ENCODE measurements at regions not wholly inside any gene's neighbourhood (a gene's known extent, or its start where the extent isn't known, plus 50 kb on each side); places are given as distances from the start of the nearest gene placed in this dataset.
"Not testable (repeated sequence)": the region's sequence is repeated elsewhere in the genome, so short reads cannot be mapped to it uniquely, and the experiment has no call there.

- no peak for DNase-seq (ENCODE audit: low read depth, low spot score)
- in situ Hi-C loops (cut with HindIII; ENCODE audit: low pct_unique_long_range_greater_than_20kb, low sequenced_read_pairs), result no loop called here
These were observed 453.1 kb upstream of the MEF2C start for GRCh38 chr5:89336111-89336510.

DNA sequence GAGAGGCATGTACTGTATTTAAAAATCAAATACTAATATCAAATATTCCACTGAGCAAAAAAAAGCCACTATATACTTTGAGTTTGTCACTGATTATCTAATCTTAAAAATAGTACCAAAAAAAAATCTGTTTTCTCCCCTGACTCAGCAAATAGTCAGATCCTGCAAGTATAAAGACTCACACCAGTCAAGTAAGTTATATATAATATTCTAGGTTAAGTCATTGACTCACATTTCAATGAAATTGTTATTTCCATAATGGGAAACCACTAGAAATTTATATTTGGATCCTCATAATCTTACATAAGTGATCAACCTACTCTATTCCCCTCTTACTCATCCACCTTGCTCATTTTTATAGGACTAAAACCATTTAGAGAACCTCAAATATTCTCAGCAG lies 447.2 kb upstream of the MEF2C start:
- DNase-seq (ENCODE audit: low read depth, low spot score), result no peak
- in situ Hi-C loops (cut with HindIII; ENCODE audit: low pct_unique_long_range_greater_than_20kb, low sequenced_read_pairs), result no loop called here

- no peak for DNase-seq (ENCODE audit: low read depth, low spot score)
- in situ Hi-C loops (cut with HindIII; ENCODE audit: low pct_unique_long_range_greater_than_20kb, low sequenced_read_pairs), result no loop called here
These were observed 444.6 kb upstream of the MEF2C start for GRCh38 chr5:89327608-89328007.

- no peak for DNase-seq (ENCODE audit: low read depth, low spot score)
- in situ Hi-C loops (cut with HindIII; ENCODE audit: low pct_unique_long_range_greater_than_20kb, low sequenced_read_pairs), result no loop called here
These were observed 442.0 kb upstream of the MEF2C start for GRCh38 chr5:89324990-89325389.

GRCh38 chr5:89320421-89321277 lies 437.7 kb upstream of the MEF2C start:
- in situ Hi-C loops (cut with HindIII; ENCODE audit: low pct_unique_long_range_greater_than_20kb, low sequenced_read_pairs), result no loop called here
- DNase-seq (ENCODE audit: low read depth, low spot score), result no peak

DNA sequence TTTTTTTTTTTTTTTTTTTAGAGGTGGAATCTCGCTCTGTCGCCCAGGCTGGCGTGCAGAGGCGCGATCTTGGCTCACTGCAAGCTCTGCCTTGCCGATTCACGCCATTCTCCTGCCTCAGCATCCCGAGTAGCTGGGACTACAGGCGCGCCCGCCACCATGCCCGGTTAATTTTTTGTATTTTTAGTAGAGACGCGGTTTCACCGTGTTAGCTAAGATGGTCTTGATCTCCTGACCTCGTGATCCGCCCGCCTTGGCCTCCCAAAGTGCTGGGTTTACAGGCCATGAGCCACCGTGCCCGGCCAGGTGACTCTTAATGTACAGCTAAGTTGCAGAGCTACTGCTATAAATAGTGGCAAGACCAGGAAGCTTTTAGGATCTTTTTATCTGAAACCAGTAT lies 434.9 kb upstream of the MEF2C start:
- in situ Hi-C loops (cut with HindIII; ENCODE audit: low pct_unique_long_range_greater_than_20kb, low sequenced_read_pairs); DNase-seq (ENCODE audit: low read depth, low spot score): not testable (repeated sequence)

DNA sequence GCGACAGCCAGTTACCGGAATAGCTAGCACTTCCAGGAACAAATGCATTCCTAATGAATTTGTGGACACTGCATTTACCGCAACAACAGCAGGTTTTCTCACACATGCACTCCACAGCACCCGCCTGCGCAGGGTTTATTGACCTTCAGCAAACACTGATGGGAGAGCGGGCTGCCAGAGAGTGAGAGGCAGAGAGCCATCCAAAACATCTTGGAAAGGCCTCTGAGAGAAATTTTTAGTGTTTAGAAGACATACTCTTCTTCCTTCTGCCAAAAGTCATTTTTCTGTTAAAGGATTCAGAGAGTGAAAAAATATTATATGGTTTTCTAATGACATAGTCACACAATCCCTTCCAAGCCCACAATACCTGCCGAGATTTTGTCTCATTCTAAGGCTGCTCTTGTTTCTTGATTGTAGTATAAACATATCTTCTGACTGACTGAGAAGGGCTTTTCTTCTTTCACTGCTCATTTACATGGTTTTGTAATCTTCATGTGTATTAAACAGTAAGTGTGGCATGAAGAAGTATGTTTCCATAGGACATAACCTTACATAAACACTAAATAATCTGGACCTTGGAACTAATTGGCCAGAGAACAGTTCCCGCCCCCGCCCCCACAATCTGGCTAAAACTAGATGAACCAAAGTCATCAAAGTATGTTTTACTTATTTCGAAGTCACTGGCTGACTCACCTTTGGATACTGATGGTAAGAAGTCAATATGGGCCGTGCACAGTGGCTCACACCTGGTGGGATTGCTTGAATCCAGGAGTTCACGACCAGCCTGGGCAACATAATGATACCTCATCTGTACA lies 432.5 kb upstream of the MEF2C start:
- in situ Hi-C loops (cut with HindIII; ENCODE audit: low pct_unique_long_range_greater_than_20kb, low sequenced_read_pairs), result no loop called here
- no peak for DNase-seq (ENCODE audit: low read depth, low spot score)

DNA sequence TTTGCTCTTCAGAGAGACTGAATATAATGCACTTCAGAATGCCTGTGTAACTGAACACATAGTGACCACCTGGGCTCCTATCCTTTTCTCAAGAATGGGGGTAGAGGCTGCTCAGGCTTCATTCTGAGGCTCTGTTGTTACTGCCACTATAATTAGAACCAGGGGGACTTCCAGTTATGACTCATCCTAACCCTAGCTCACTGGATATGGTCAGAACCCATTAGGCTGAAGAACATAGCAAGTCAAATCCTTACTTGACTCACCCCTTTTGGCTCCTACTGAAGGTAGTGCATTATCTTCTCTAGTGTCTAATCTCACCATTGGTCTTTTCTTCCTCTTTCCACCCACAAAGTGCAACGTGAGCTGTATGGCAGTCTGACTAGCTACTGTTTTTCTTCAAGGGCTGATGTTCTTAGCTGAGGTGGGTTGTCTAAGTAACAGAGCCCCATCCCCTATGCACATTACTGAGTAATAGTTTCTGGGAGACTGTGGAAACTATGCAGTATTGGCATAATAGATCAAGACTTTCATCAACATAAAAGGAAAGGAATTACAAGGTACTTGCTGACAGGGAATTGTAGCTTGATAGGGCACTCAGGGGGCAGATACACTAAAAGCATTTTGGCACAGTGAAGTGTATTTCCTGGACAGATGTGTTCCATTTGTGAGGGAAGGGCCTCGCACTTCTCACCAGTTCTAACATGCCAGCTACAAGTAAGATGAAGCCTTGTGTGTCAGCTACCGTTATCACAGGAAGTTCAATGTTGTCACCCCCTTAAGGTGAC lies 431.0 kb upstream of the MEF2C start:
- DNase-seq (ENCODE audit: low read depth, low spot score), result no peak
- in situ Hi-C loops (cut with HindIII; ENCODE audit: low pct_unique_long_range_greater_than_20kb, low sequenced_read_pairs), result no loop called here

GRCh38 chr5:89313044-89313443 lies 430.1 kb upstream of the MEF2C start:
- DNase-seq (ENCODE audit: low read depth, low spot score), result no peak
- in situ Hi-C loops (cut with HindIII; ENCODE audit: low pct_unique_long_range_greater_than_20kb, low sequenced_read_pairs), result no loop called here

- DNase-seq (ENCODE audit: low read depth, low spot score), result no peak
- in situ Hi-C loops (cut with HindIII; ENCODE audit: low pct_unique_long_range_greater_than_20kb, low sequenced_read_pairs), result no loop called here
These were observed 426.3 kb upstream of the MEF2C start for GRCh38 chr5:89309268-89309667.

GRCh38 chr5:89308606-89309040 lies 425.6 kb upstream of the MEF2C start:
- in situ Hi-C loops (cut with HindIII; ENCODE audit: low pct_unique_long_range_greater_than_20kb, low sequenced_read_pairs), result no loop called here
- DNase-seq (ENCODE audit: low read depth, low spot score), result no peak

GRCh38 chr5:89307972-89308371 lies 425.0 kb upstream of the MEF2C start:
- in situ Hi-C loops (cut with HindIII; ENCODE audit: low pct_unique_long_range_greater_than_20kb, low sequenced_read_pairs), result no loop called here

GRCh38 chr5:89307141-89307540 lies 424.2 kb upstream of the MEF2C start:
- in situ Hi-C loops (cut with HindIII; ENCODE audit: low pct_unique_long_range_greater_than_20kb, low sequenced_read_pairs); DNase-seq (ENCODE audit: low read depth, low spot score): not testable (repeated sequence)

More at GRCh38 chr5:89307972-89308371, 425.0 kb upstream of the MEF2C start:
- no peak for DNase-seq (ENCODE audit: low read depth, low spot score)

DNA sequence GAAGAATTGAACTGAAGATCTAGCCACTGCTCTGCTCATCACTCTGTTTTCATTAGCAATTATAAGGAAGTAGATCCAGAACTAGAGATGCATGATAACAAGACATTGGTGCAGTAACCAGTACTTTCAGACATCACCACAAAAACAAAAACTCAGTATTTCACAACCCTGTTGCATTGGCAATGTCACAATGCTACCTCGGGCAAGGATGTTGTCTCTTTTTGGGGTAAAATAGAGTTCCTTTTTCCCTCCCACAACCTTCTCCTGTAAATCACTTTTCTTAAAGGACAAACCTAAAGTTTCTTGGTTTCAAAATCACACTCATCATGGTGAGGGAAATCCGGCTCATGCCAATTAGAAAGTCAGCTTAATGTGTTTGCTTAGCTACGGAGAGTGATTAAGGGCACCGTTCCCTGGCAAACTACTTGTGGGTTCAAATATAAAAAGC lies 420.1 kb upstream of the MEF2C start:
- no peak for DNase-seq (ENCODE audit: low read depth, low spot score)
- in situ Hi-C loops (cut with HindIII; ENCODE audit: low pct_unique_long_range_greater_than_20kb, low sequenced_read_pairs), result no loop called here

- in situ Hi-C loops (cut with HindIII; ENCODE audit: low pct_unique_long_range_greater_than_20kb, low sequenced_read_pairs), result no loop called here
- no peak for DNase-seq (ENCODE audit: low read depth, low spot score)
These were observed 419.3 kb upstream of the MEF2C start for GRCh38 chr5:89302102-89302891.

- no peak for DNase-seq (ENCODE audit: low read depth, low spot score)
- in situ Hi-C loops (cut with HindIII; ENCODE audit: low pct_unique_long_range_greater_than_20kb, low sequenced_read_pairs), result no loop called here
These were observed 418.5 kb upstream of the MEF2C start for GRCh38 chr5:89301321-89302025.

All from SK-MEL-5 (cell line).